Stimulated activated naive B cell treated with anti-CD40 and anti-IgM and Interleukin-4, amounts not matched to agents 10 μg/mL and 1 μg/mL and 100 μg/mL, for 72 hours (primary cell): ENCODE measurements at regions not wholly inside any gene's neighbourhood (a gene's known extent, or its start where the extent isn't known, plus 50 kb on each side); places are given as distances from the start of the nearest gene placed in this dataset.

Experiments
- ATAC-seq, 2 donors: fragments of 150-1000 bp; cut with Tn5 transposase; replicated peaks; 2 replicates each; pipeline ENCODE4 v1.10.0; 2021; ENCODE audit warnings: moderate library complexity in 1 of 2
- DNase-seq: peaks from one replicate; pipeline ENCODE4 v3.0.0; 2021
- H3K27ac Mint-ChIP-seq: one replicate; pipeline ENCODE4 v1.8.0; 2022; ENCODE audit warnings: mild to moderate bottlenecking, mixed read lengths
- H3K27me3 Mint-ChIP-seq, 2 donors: one replicate each; pipeline ENCODE4 v1.8.0; 2022; ENCODE audit warnings: mixed read lengths in 2 of 2
- H3K36me3 Mint-ChIP-seq, 2 donors: one replicate each; pipeline ENCODE4 v1.8.0; 2022; ENCODE audit warnings: mixed read lengths in 2 of 2, mild to moderate bottlenecking in 1 of 2
- H3K4me1 Mint-ChIP-seq, 2 donors: one replicate each; pipeline ENCODE4 v1.8.0; 2022; ENCODE audit warnings: mixed read lengths in 2 of 2, mild to moderate bottlenecking in 1 of 2
- H3K4me3 Mint-ChIP-seq, 2 donors: one replicate each; pipeline ENCODE4 v1.8.0; 2022; ENCODE audit warnings: mild to moderate bottlenecking in 2 of 2, mixed read lengths in 2 of 2, moderate library complexity in 1 of 2
- H3K9me3 Mint-ChIP-seq, 2 donors: one replicate each; pipeline ENCODE4 v1.8.0; 2022; ENCODE audit warnings: mixed read lengths in 2 of 2, mild to moderate bottlenecking in 1 of 2

GRCh38 chr2:129731907-129732629, 247.4 kb upstream of the RAB6C start:
- no peak for DNase-seq

DNA sequence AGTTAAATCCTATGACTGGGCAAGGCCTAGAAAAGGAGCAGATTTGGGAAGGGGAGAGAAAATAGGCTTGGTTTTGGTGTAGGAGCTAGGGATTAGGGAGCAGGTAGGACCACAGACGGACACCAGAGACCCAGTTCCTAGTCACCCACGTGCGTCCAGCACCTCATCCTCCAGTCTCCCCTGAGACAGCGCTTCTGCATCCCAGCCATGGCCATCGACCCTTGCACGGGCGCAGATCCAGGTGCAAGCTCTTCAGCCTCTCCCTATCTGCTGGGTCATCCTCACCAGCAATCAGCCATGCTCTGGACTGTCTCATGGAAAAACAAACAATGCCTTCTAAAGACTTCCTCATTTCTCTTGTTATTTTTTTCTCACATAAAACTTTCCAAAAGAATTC, 246.8 kb upstream of the RAB6C start:
- Mint-ChIP-seq H3K36me3 (no peaks in the 10 kb centered on the region), H3K27ac (no peak overlapping the region), H3K4me3 (no peak overlapping the region), H3K27me3 (peaks cover 0 to 4% of the 10 kb centered on the region in 2 donors), H3K4me1 (no peaks in the 10 kb centered on the region), H3K9me3 (no peaks in the 10 kb centered on the region)
- DNase-seq (no peak), ATAC-seq (no peak)

More at GRCh38 chr2:129731907-129732629, 247.4 kb upstream of the RAB6C start:
- Mint-ChIP-seq H3K4me3 (no peak overlapping the region), H3K9me3 (no peaks in the 10 kb centered on the region), H3K27ac (no peak overlapping the region), H3K27me3 (peaks cover 0 to 4% of the 10 kb centered on the region in 2 donors), H3K36me3 (no peaks in the 10 kb centered on the region), H3K4me1 (no peaks in the 10 kb centered on the region)
- ATAC-seq: no peak

- Mint-ChIP-seq H3K4me1 (no peaks in the 10 kb centered on the region), H3K27me3 (peaks cover 0 to 4% of the 10 kb centered on the region in 2 donors), H3K9me3 (no peaks in the 10 kb centered on the region), H3K4me3 (no peak overlapping the region), H3K36me3 (no peaks in the 10 kb centered on the region), H3K27ac (no peak overlapping the region)
- ATAC-seq (no peak), DNase-seq (no peak)
These were observed 246.4 kb upstream of the RAB6C start for GRCh38 chr2:129733041-129733440.

- ATAC-seq (no peak), DNase-seq (no peak)
- no peaks in the 10 kb centered on the region for H3K9me3 Mint-ChIP-seq
- H3K4me3 Mint-ChIP-seq: no peak overlapping the region
- H3K4me1 Mint-ChIP-seq: no peaks in the 10 kb centered on the region
- H3K36me3 Mint-ChIP-seq: no peaks in the 10 kb centered on the region
- H3K27me3 Mint-ChIP-seq: peaks cover 0 to 4% of the 10 kb centered on the region in 2 donors
- no peak overlapping the region for H3K27ac Mint-ChIP-seq
These were observed 245.9 kb upstream of the RAB6C start for GRCh38 chr2:129733579-129733978.

- H3K27me3 Mint-ChIP-seq: peaks cover 0 to 4% of the 10 kb centered on the region in 2 donors
- H3K4me3 Mint-ChIP-seq: no peak overlapping the region
- H3K36me3 Mint-ChIP-seq: no peaks in the 10 kb centered on the region
- no peak for ATAC-seq
- no peak for DNase-seq
- no peaks in the 10 kb centered on the region for H3K9me3 Mint-ChIP-seq
- no peak overlapping the region for H3K27ac Mint-ChIP-seq
- no peaks in the 10 kb centered on the region for H3K4me1 Mint-ChIP-seq
These were observed 245.0 kb upstream of the RAB6C start for GRCh38 chr2:129734343-129735034.

DNA sequence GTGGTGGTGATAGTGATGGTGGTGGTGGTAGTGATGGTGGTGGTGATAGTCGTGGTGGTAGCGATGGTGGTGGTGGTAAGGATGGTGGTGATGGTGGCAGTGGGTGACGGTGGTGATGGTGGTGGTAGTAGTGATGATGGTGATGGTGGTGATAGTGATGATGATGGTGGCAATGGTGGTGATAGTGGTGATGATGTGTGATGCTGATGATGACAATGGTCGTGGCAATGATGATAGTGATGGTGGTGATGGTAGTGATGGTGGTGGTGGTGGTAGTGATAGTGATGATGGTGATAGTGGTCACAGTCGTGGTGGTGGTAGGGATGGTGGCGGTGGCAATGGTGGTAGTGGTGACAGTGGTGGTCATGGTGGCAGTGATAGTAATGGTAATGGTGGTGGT, 243.9 kb upstream of the RAB6C start:
- Mint-ChIP-seq H3K4me3 (no peak overlapping the region), H3K27ac (no peak overlapping the region), H3K27me3 (peaks cover 0 to 5% of the 10 kb centered on the region in 2 donors), H3K9me3 (no peaks in the 10 kb centered on the region), H3K36me3 (no peaks in the 10 kb centered on the region), H3K4me1 (no peaks in the 10 kb centered on the region)
- ATAC-seq (no peak), DNase-seq (no peak)

DNA sequence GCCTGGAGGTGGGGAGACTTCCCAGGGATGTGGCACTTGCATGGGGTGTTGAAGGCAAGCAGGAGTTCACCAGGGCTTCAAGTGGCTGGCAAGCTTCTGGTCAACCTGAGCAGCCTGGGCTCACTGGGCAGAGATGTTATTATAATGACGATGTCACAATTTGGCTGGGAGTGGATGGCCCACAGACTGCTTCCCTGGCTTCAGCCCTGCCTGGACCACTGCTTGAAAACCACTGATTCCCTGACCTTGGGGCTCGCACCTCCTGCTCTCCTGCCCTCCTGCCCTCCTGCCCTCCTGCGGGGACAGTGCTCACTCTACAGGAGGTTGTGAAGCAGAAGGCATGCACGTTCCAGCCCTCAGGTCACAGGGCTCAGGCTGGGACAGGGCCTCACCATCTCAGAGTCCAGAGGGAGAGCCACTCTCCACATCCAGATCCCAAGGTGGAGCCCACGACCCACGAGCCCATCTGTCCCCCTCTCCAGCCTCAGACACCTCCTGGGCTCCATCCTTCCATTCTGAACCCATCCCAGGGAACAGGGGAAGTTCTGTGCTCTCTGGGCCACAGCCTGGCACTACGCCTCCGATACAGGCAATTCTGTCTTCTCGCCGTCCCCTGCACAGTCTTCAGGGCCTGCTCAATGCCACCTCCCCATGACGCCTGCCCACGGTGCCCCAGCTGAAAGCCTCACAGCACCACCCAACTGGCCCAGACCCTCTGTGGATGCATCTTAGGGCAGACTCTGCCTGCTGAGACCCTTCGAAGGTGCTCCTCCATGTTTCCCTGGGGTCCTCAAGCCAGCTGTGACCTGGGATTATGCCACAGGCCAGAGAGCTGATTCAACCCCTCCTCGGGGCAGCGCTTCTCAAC, 241.6 kb upstream of the RAB6C start:
- no peak overlapping the region for H3K4me3 Mint-ChIP-seq
- H3K4me1 Mint-ChIP-seq: no peaks in the 10 kb centered on the region
- DNase-seq (no peak), ATAC-seq (no peak)
- peaks cover 0 to 5% of the 10 kb centered on the region in 2 donors for H3K27me3 Mint-ChIP-seq
- H3K36me3 Mint-ChIP-seq: no peaks in the 10 kb centered on the region
- no peaks in the 10 kb centered on the region for H3K9me3 Mint-ChIP-seq
- H3K27ac Mint-ChIP-seq: no peak overlapping the region

DNA sequence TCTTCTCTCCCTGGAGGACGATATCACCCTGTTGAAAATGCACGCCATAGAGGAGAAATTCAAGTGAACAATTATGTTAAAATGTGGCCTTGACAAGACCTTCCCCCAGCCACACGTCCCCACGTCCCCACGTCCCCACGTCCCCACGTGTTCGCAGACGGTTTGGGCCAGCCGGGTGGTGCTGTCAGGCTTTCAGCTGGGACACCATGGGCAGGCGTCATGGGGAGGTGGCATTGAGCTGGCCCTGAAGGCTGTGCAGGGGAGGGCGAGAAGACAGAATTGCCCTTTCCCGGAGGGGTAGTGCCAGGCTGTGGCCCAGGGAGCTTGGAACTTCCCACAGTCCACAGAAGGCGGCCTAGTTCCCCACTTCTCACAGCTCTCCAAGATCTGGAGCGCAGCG, 240.7 kb upstream of the RAB6C start:
- DNase-seq: no peak
- no peaks in the 10 kb centered on the region for H3K36me3 Mint-ChIP-seq
- no peaks in the 10 kb centered on the region for H3K4me1 Mint-ChIP-seq
- no peak for ATAC-seq
- peaks cover 0 to 5% of the 10 kb centered on the region in 2 donors for H3K27me3 Mint-ChIP-seq
- no peak overlapping the region for H3K27ac Mint-ChIP-seq
- no peaks in the 10 kb centered on the region for H3K9me3 Mint-ChIP-seq
- H3K4me3 Mint-ChIP-seq: no peak overlapping the region

- no peak for DNase-seq
- no peaks in the 10 kb centered on the region for H3K9me3 Mint-ChIP-seq
- peaks cover 0 to 5% of the 10 kb centered on the region in 2 donors for H3K27me3 Mint-ChIP-seq
- no peaks in the 10 kb centered on the region for H3K4me1 Mint-ChIP-seq
- H3K4me3 Mint-ChIP-seq: no peak overlapping the region
- no peak for ATAC-seq
- no peaks in the 10 kb centered on the region for H3K36me3 Mint-ChIP-seq
- H3K27ac Mint-ChIP-seq: no peak overlapping the region
These were observed 239.0 kb upstream of the RAB6C start for GRCh38 chr2:129740504-129740903.

- H3K27ac Mint-ChIP-seq: no peak overlapping the region
- ATAC-seq: no peak
- H3K4me3 Mint-ChIP-seq: no peak overlapping the region
These were observed 238.3 kb upstream of the RAB6C start for GRCh38 chr2:129741165-129741564.

DNA sequence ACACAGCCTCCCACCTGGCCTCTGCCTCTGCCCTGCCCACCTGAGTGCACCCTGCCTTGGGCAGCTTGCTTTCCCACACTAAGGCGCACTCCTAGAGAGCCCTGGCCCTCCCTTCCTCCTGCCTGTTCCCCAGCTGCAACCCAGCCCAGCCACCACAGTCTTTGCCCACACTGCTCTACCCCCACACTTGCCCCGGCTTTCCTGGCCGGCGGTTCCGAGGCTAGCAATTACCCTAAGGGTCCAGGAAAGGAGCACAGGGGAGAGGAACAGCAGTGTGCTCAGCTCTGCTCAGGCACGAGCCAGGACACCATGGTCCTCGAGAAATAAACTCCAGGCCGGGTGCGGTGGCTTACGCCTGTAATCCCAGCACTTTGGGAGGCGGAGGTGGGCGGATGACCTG, 237.8 kb upstream of the RAB6C start:
- Mint-ChIP-seq H3K4me3 (no peak overlapping the region), H3K4me1 (no peaks in the 10 kb centered on the region), H3K9me3 (peaks cover 0 to 2% of the 10 kb centered on the region in 2 donors), H3K27ac (no peak overlapping the region), H3K36me3 (no peaks in the 10 kb centered on the region), H3K27me3 (peaks cover 0 to 11% of the 10 kb centered on the region in 2 donors)
- DNase-seq: no peak
- ATAC-seq: no peak

More at GRCh38 chr2:129741165-129741564, 238.3 kb upstream of the RAB6C start:
- Mint-ChIP-seq H3K36me3 (no peaks in the 10 kb centered on the region), H3K4me1 (no peaks in the 10 kb centered on the region), H3K9me3 (peaks cover 0 to 2% of the 10 kb centered on the region in 2 donors), H3K27me3 (peaks cover 0 to 7% of the 10 kb centered on the region in 2 donors)
- no peak for DNase-seq

DNA sequence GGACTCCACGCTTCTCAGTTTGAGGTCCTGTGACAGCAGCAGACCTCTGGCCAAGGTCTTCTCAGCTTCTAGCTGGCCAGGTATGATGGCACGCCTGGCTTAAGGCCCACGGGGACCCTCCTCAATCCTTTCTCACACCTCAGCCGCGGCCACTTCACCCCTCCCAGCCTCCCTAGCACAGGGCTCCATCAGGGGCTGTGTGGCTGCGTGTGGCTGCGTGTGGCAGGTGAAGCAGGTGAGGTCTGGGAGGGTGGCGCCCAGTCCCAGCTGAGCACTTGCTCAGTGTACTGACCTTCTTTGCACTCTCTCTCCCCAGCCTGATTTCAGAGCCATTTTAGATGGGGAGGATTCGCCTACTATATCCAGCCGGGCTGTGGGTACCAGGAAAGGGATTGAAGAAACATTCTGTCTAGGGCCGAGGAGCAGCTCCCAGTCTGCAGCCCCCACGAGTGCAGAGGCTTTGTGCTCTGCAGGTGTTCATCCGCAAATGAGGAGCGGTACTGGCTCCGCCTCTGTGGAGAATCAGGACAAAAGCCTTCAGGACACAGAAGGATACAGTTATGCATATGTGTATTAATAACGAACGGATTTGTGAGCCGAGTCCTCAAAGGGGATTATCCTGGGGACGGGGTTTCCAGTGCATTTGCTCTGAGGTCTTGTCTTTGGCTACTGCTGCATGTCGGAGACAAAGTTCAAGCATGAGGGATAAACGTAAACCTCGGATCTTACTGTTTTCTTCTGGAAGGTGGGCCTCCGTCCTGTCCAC, 236.9 kb upstream of the RAB6C start:
- Mint-ChIP-seq H3K36me3 (no peaks in the 10 kb centered on the region), H3K27me3 (peaks cover 0 to 11% of the 10 kb centered on the region in 2 donors), H3K4me3 (no peak overlapping the region), H3K4me1 (no peaks in the 10 kb centered on the region), H3K9me3 (peaks cover 0 to 2% of the 10 kb centered on the region in 2 donors), H3K27ac (no peak overlapping the region)
- DNase-seq (no peak), ATAC-seq (no peak)

DNA sequence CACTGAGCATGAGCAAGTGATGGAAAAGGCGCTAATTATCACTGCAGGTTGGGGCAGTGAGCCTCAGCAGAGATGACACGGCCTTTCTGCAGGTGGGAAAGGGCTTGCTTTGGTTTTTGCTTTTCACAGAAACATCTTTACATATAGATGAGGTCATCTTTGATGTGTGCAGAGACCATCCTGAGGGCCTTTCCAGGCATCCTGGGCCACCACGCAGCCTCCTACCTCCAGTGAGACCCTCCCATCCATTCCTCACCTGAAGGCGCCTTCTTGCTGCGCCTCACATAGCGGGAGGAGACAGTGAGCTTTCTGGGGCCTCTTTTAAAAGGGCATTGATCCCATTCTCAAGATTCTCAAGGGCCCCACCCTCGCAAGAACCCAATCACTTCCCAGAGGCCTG, 235.3 kb upstream of the RAB6C start:
- DNase-seq: no peak
- ATAC-seq: no peak
- H3K4me1 Mint-ChIP-seq: no peaks in the 10 kb centered on the region
- H3K27me3 Mint-ChIP-seq: peaks cover 10 to 17% of the 10 kb centered on the region in 2 donors
- no peak overlapping the region for H3K27ac Mint-ChIP-seq
- no peaks in the 10 kb centered on the region for H3K36me3 Mint-ChIP-seq
- H3K9me3 Mint-ChIP-seq: peaks cover 0 to 2% of the 10 kb centered on the region in 2 donors
- no peak overlapping the region for H3K4me3 Mint-ChIP-seq

GRCh38 chr2:129744649-129745048, 234.8 kb upstream of the RAB6C start:
- H3K36me3 Mint-ChIP-seq: no peaks in the 10 kb centered on the region
- H3K27me3 Mint-ChIP-seq: peaks cover 14 to 19% of the 10 kb centered on the region in 2 donors
- no peak overlapping the region for H3K27ac Mint-ChIP-seq
- no peak overlapping the region for H3K4me3 Mint-ChIP-seq
- H3K9me3 Mint-ChIP-seq: peaks cover 0 to 2% of the 10 kb centered on the region in 2 donors
- ATAC-seq (no peak), DNase-seq (no peak)
- no peaks in the 10 kb centered on the region for H3K4me1 Mint-ChIP-seq
